ENCODE measurements at regions not wholly inside any gene's neighbourhood (a gene's known extent, or its start where the extent isn't known, plus 50 kb on each side); places are given as distances from the start of the nearest gene placed in this dataset.

GRCh38 chr5:92760550-92760949 is 820.5 kb downstream of the NR2F1-AS1 start:
- TF ChIP-seq CTCF (IDR thresholded peaks at IDR 0.05), result no peak
- no peak for ATAC-seq (ENCODE audit: low FRiP score)

GRCh38 chr5:92758552-92758951 is 822.5 kb downstream of the NR2F1-AS1 start:
- TF ChIP-seq CTCF (IDR thresholded peaks at IDR 0.05), result no peak
- no peak for ATAC-seq (ENCODE audit: low FRiP score)
- DNase-seq (ENCODE audit: low spot score), result no peak

More at GRCh38 chr5:92760550-92760949, 820.5 kb downstream of the NR2F1-AS1 start:
- DNase-seq (ENCODE audit: low spot score), result no peak

GRCh38 chr5:92749943-92750342 is 831.1 kb downstream of the NR2F1-AS1 start:
- no peak for TF ChIP-seq CTCF (IDR thresholded peaks at IDR 0.05)

GRCh38 chr5:92748072-92748676 is 832.8 kb downstream of the NR2F1-AS1 start:
- no peak for TF ChIP-seq CTCF (IDR thresholded peaks at IDR 0.05)
- DNase-seq (ENCODE audit: low spot score) (no peak), ATAC-seq (ENCODE audit: low FRiP score) (no peak)

More at GRCh38 chr5:92749943-92750342, 831.1 kb downstream of the NR2F1-AS1 start:
- ATAC-seq (ENCODE audit: low FRiP score) (no peak), DNase-seq (ENCODE audit: low spot score) (no peak)

- ATAC-seq (ENCODE audit: low FRiP score) (no peak), DNase-seq (ENCODE audit: low spot score) (no peak)
- TF ChIP-seq CTCF (IDR thresholded peaks at IDR 0.05), result no peak
Observed at GRCh38 chr5:92741906-92742305, 839.1 kb downstream of the NR2F1-AS1 start.

GRCh38 chr5:92734211-92734940 is 846.6 kb downstream of the NR2F1-AS1 start:
- TF ChIP-seq CTCF (IDR thresholded peaks at IDR 0.05), result no peak
- no peak for ATAC-seq (ENCODE audit: low FRiP score)

GRCh38 chr5:92730486-92730885 is 850.5 kb downstream of the NR2F1-AS1 start:
- no peak for ATAC-seq (ENCODE audit: low FRiP score)

More at GRCh38 chr5:92734211-92734940, 846.6 kb downstream of the NR2F1-AS1 start:
- no peak for DNase-seq (ENCODE audit: low spot score)

More at GRCh38 chr5:92730486-92730885, 850.5 kb downstream of the NR2F1-AS1 start:
- no peak for TF ChIP-seq CTCF (IDR thresholded peaks at IDR 0.05)
- no peak for DNase-seq (ENCODE audit: low spot score)
